ENCODE measurements at regions not wholly inside any gene's neighbourhood (a gene's known extent, or its start where the extent isn't known, plus 50 kb on each side); places are given as distances from the start of the nearest gene placed in this dataset.
"Not testable (repeated sequence)": the region's sequence is repeated elsewhere in the genome, so short reads cannot be mapped to it uniquely, and the experiment has no call there.

DNA sequence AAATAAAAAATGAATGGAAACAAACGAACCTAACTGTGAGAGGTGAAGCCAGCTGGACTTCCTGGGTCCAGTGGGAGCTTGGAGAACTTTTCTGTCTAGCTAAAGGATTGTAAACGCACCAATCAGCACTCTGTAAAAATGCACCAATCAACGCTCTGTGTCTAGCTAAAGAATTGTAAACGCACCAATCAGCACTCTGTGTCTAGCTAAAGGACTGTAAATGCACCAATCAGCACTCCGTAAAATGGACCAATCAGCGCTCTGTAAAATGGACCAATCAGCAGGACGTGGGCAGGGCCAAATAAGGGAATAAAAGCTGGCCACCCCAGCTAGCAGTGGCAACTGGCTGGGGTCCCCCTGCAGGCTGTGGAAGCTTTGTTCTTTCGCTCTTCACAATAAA lies 135.8 kb downstream of the ATP6V1G3 start:
- not testable (repeated sequence) for H2BK12ac ChIP-seq (ENCODE audit: low read depth, low read length)
- CTCF ChIA-PET (ENCODE audit: partially characterized antibody): interaction anchor here (1.0 to 1.4 kb wide), 3 partner anchors 9 to 61 kb away, joined by 3 to 8 read pairs (median 6); no protein-coding TSS in a partner anchor
- 98% methylated on average over 8 of the region's 8 CpGs; no CpG with 5 or more reads in 1 of the 2 experiments for WGBS, 2 experiments (ENCODE audit: extremely low coverage in 1 of 2, insufficient coverage in 1 of 2, insufficient read length in 1 of 2, insufficient replicate concordance in 2 of 2, low coverage in 1 of 2, low lambda C conversion rate in 2 of 2, missing lambda C conversion rate in 1 of 2)

More for the DNA sequence above, 135.8 kb downstream of the ATP6V1G3 start:
- H3K9ac ChIP-seq (replicated peaks in 1 of 4; ENCODE audit: extremely low read depth in 1 of 4, low read depth in 3 of 4, low read length in 3 of 4); H3K23me2 ChIP-seq (ENCODE audit: low read depth, low read length); H3K23ac ChIP-seq (ENCODE audit: insufficient read length); H2AFZ ChIP-seq (ENCODE audit: low read length); H3K56ac ChIP-seq (replicated peaks; ENCODE audit: insufficient read length, low read depth, low read length); H2BK5ac ChIP-seq (ENCODE audit: low read depth, low read length); H3K79me2 ChIP-seq (ENCODE audit: control insufficient read depth in 1 of 2, insufficient read depth in 2 of 2, low read length in 2 of 2); H3K9me3 ChIP-seq (ENCODE audit: insufficient read depth in 2 of 2, low read depth in 1 of 2, low read length in 1 of 2); H4K8ac ChIP-seq (ENCODE audit: extremely low read depth, insufficient read depth, low read length); H3K27ac ChIP-seq (ENCODE audit: low read depth, low read length); H2BK20ac ChIP-seq (ENCODE audit: low read length); H4K20me1 ChIP-seq (replicated peaks in 1 of 2; ENCODE audit: control insufficient read depth in 1 of 2, insufficient read depth in 2 of 2, low read length in 2 of 2); H3K14ac ChIP-seq (ENCODE audit: insufficient read length); H3K79me1 ChIP-seq (ENCODE audit: low read depth, low read length); H3K4me1 ChIP-seq (replicated peaks in 1 of 4; ENCODE audit: control insufficient read depth in 3 of 4, insufficient read depth in 4 of 4, low read length in 3 of 4); H3K18ac ChIP-seq (ENCODE audit: extremely low read depth, low read length); H3K27me3 ChIP-seq (replicated peaks in 1 of 4; ENCODE audit: control insufficient read depth in 3 of 4, extremely low read depth in 1 of 4, insufficient read depth in 3 of 4, low read length in 3 of 4); DNase-seq (ENCODE audit: low read depth in 1 of 2, low spot score in 2 of 2); H3K4ac ChIP-seq (replicated peaks; ENCODE audit: insufficient read length, low read depth, low read length); H2AK5ac ChIP-seq (ENCODE audit: low read depth, low read length); H4K91ac ChIP-seq (replicated peaks; ENCODE audit: insufficient read length, low read length); H3K36me3 ChIP-seq (ENCODE audit: control insufficient read depth in 2 of 4, insufficient read depth in 4 of 4, low read length in 3 of 4); H2BK120ac ChIP-seq (replicated peaks; ENCODE audit: low read depth, low read length); POLR2A ChIA-PET (ENCODE audit: partially characterized antibody); H3K4me2 ChIP-seq (ENCODE audit: insufficient read depth in 1 of 2, low read depth in 2 of 2, low read length in 2 of 2); FAIRE-seq; H2BK15ac ChIP-seq (ENCODE audit: low read length); H3K4me3 ChIP-seq (ENCODE audit: extremely low read depth in 1 of 4, insufficient read depth in 2 of 4, low read depth in 3 of 4, low read length in 4 of 4); H4K5ac ChIP-seq (ENCODE audit: insufficient read length, low read depth, low read length): not testable (repeated sequence)

Measured in H1 (cell line).